ENCODE measurements at regions not wholly inside any gene's neighbourhood (a gene's known extent, or its start where the extent isn't known, plus 50 kb on each side); places are given as distances from the start of the nearest gene placed in this dataset.

- TF ChIP-seq YY1 (IDR thresholded peaks at IDR 0.05; ENCODE audit: insufficient read depth, insufficient read length) (no peak), ZNF274 (IDR thresholded peaks at IDR 0.05; ENCODE audit: low read depth, low read length) (no peak), SUZ12 (IDR thresholded peaks at IDR 0.05; ENCODE audit: extremely low read depth, insufficient read depth, insufficient read length) (no peak)
These were observed 1470.9 kb downstream of the UQCRFS1 start for GRCh38 chr19:27742041-27742440.

Data from NT2/D1 (cell line).